ENCODE measurements at regions not wholly inside any gene's neighbourhood (a gene's known extent, or its start where the extent isn't known, plus 50 kb on each side); places are given as distances from the start of the nearest gene placed in this dataset.

DNA sequence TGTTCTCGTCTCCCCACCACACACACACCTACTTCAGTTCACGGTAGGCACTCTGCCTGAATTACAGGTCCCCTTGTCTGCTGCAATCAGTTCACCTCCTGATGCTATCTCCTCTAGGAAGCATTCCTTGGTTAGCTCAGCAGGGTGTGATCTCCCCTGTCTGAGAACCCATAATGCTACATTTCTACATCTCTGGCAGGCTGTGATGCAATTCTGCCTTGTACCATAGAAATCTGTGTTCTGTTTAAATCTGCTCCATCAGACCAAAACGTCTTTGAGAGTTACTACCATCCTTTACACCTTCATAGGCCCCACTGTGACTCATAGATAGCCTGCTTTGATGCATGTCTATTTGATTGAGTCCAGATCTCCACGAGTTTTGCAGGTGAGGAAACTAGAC is 103.9 kb downstream of the TTC32 start:
- no peak for DNase-seq (ENCODE audit: low read depth)
- H3K4me3 ChIP-seq (ENCODE audit: low read depth, low read length): no peak overlapping the region
- TF ChIP-seq, protein P1, sequence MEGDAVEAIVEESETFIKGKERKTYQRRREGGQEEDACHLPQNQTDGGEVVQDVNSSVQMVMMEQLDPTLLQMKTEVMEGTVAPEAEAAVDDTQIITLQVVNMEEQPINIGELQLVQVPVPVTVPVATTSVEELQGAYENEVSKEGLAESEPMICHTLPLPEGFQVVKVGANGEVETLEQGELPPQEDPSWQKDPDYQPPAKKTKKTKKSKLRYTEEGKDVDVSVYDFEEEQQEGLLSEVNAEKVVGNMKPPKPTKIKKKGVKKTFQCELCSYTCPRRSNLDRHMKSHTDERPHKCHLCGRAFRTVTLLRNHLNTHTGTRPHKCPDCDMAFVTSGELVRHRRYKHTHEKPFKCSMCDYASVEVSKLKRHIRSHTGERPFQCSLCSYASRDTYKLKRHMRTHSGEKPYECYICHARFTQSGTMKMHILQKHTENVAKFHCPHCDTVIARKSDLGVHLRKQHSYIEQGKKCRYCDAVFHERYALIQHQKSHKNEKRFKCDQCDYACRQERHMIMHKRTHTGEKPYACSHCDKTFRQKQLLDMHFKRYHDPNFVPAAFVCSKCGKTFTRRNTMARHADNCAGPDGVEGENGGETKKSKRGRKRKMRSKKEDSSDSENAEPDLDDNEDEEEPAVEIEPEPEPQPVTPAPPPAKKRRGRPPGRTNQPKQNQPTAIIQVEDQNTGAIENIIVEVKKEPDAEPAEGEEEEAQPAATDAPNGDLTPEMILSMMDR (IDR thresholded peaks at IDR 0.05; ENCODE audit: low read depth, low read length): no peak
- TF ChIP-seq POLR2A (IDR thresholded peaks at IDR 0.05; ENCODE audit: extremely low read depth, insufficient read length) (no peak), MYC (IDR thresholded peaks at IDR 0.05; ENCODE audit: low read depth, low read length) (no peak)
- TF ChIP-seq, protein P2, sequence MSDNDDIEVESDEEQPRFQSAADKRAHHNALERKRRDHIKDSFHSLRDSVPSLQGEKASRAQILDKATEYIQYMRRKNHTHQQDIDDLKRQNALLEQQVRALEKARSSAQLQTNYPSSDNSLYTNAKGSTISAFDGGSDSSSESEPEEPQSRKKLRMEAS (IDR thresholded peaks at IDR 0.05; ENCODE audit: low read depth, low read length): no peak

- no peak overlapping the region for H3K4me3 ChIP-seq (ENCODE audit: low read depth, low read length)
- TF ChIP-seq MYC (IDR thresholded peaks at IDR 0.05; ENCODE audit: low read depth, low read length): no peak
- TF ChIP-seq, protein P1 (IDR thresholded peaks at IDR 0.05; ENCODE audit: low read depth, low read length): no peak
- TF ChIP-seq, protein P2 (IDR thresholded peaks at IDR 0.05; ENCODE audit: low read depth, low read length): no peak
- TF ChIP-seq POLR2A (IDR thresholded peaks at IDR 0.05; ENCODE audit: extremely low read depth, insufficient read length): no peak
- DNase-seq (ENCODE audit: low read depth): no peak
Observed at GRCh38 chr2:19797243-19797810, 104.5 kb downstream of the TTC32 start.

DNA sequence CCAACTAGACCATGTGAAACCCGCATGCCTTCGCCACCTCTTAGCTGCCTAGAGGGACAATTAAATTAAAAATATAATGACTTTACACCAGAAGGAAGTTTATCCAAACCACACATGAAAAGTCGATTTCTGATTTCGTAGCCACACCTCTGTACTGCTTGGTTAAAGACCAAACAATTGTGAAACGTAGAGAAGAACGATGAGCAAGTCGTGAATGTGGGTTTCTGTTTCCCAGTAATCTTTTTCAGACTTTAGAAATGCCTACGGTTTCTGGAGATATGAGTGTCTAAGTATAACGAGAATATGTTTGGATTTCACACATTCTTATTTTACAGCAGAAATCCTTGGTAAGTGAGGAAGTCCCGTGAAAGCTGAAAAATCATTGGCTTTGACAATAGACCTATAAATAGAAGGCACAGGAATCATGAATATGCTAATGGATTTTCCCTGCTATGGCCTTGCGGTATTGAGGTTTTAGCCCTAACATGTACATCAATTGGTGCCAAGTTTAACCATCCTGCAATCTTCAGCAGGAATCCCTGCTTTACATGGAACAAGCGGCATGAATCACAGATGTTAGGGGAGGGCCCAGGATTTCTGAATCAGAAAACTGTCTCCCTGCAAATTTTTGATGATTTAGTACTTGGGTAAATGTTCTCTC is 105.6 kb downstream of the TTC32 start:
- no peak for DNase-seq (ENCODE audit: low read depth)
- H3K4me3 ChIP-seq (ENCODE audit: low read depth, low read length): no peak overlapping the region
- TF ChIP-seq, protein P2 (IDR thresholded peaks at IDR 0.05; ENCODE audit: low read depth, low read length): no peak
- TF ChIP-seq MYC (IDR thresholded peaks at IDR 0.05; ENCODE audit: low read depth, low read length) (no peak), POLR2A (IDR thresholded peaks at IDR 0.05; ENCODE audit: extremely low read depth, insufficient read length) (no peak)
- TF ChIP-seq, protein P1 (IDR thresholded peaks at IDR 0.05; ENCODE audit: low read depth, low read length): no peak

DNA sequence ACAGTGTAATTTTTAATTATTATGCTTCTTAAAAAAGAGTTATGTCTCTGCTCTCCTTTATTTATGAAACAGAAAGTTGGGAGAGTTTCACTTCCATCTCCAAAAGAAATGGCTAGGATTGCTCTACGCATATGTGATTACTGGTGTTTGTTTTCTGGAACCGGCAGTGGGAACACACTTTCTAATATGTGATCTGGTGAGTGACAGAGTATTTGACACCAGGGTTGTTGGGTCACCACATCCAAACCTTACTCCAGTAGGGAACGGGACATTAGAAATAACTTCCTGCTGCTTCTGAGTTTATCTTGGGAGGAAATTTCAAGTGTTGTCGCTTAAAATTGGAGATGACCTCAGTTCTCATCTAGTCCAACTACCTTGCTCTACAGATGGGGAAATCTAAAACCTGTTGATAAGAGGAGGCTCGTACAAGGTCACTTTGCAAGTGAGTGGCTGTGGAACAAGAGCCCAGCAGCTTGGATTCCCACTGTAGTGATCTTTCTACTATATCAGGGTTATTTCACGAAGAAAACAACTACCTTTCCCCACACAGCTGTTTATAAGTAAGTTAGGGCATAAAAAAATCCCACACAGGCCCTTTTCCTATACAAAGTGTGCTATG is 108.5 kb downstream of the TTC32 start:
- DNase-seq (ENCODE audit: low read depth): no peak
- TF ChIP-seq, protein P2 (IDR thresholded peaks at IDR 0.05; ENCODE audit: low read depth, low read length): no peak
- TF ChIP-seq, protein P1 (IDR thresholded peaks at IDR 0.05; ENCODE audit: low read depth, low read length): no peak
- no peak for TF ChIP-seq POLR2A (IDR thresholded peaks at IDR 0.05; ENCODE audit: extremely low read depth, insufficient read length)
- TF ChIP-seq MYC (IDR thresholded peaks at IDR 0.05; ENCODE audit: low read depth, low read length): no peak
- H3K4me3 ChIP-seq (ENCODE audit: low read depth, low read length): no peak overlapping the region

- no peak overlapping the region for H3K4me3 ChIP-seq (ENCODE audit: low read depth, low read length)
- DNase-seq (ENCODE audit: low read depth): no peak
- TF ChIP-seq POLR2A (IDR thresholded peaks at IDR 0.05; ENCODE audit: extremely low read depth, insufficient read length) (no peak), MYC (IDR thresholded peaks at IDR 0.05; ENCODE audit: low read depth, low read length) (no peak)
- TF ChIP-seq, protein P1 (IDR thresholded peaks at IDR 0.05; ENCODE audit: low read depth, low read length): no peak
- TF ChIP-seq, protein P2 (IDR thresholded peaks at IDR 0.05; ENCODE audit: low read depth, low read length): no peak
Observed at GRCh38 chr2:19790291-19790690, 111.5 kb downstream of the TTC32 start.
